Adrenal gland (tissue), 5 donors: ENCODE measurements at regions not wholly inside any gene's neighbourhood (a gene's known extent, or its start where the extent isn't known, plus 50 kb on each side); places are given as distances from the start of the nearest gene placed in this dataset.
A peak's percentile ranks its signal among the peaks of the same experiment; 100 is the strongest.

Experiments used
- POLR2A ChIP-seq, 2 donors: fragments of 450-650 bp; IDR thresholded peaks; one replicate each; pipeline ENCODE4 v1.6.1; 2017; ENCODE audit warnings: antibody characterized with exemption in 2 of 2, mild to moderate bottlenecking in 2 of 2, moderate library complexity in 1 of 2
- TF ChIP-seq, protein P1 (sequence below), 6 experiments: fragments of 450-650 bp in 4 of 6; fragments of 200-600 bp in 2 of 6; sonication (generic) in 1 of 6; IDR thresholded peaks; 1 replicate in 5 of 6; 2 replicates in 1 of 6; pipeline versions ENCODE4 v1.5.1 to v1.8.0; 2016 to 2021; ENCODE audit warnings: antibody characterized with exemption in 6 of 6, mild to moderate bottlenecking in 2 of 6, moderate library complexity in 1 of 6
- donor health status: DM: no; HTN: no; CAD: no.

DNA sequence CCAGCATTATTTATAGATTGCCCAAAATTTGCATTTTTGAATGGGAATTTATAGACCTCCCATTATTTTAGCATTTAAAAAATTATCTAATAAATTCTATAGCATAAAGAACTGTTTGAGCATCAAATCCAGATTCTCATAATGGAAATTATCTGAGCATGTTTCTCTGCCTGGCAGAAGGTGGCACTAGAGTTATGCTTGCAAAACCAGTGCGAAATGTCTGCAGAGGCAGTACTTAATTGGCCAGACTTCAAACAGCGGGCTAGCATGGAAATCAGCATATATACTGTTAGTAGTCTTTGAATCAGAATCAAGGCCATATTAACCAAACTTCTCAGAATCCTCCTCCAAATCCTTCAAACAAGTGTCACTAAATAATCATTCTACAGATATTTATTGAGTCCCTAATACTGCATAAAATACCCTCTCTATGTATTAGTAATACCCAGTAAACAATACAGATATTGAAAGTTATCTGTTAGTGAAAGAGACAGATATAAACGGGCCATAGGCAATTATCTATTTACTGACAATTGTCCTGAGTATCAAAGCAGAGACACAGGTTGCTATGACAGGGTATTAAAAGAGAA is 78.7 kb upstream of the DCLK2 start:
- TF ChIP-seq, protein P1, sequence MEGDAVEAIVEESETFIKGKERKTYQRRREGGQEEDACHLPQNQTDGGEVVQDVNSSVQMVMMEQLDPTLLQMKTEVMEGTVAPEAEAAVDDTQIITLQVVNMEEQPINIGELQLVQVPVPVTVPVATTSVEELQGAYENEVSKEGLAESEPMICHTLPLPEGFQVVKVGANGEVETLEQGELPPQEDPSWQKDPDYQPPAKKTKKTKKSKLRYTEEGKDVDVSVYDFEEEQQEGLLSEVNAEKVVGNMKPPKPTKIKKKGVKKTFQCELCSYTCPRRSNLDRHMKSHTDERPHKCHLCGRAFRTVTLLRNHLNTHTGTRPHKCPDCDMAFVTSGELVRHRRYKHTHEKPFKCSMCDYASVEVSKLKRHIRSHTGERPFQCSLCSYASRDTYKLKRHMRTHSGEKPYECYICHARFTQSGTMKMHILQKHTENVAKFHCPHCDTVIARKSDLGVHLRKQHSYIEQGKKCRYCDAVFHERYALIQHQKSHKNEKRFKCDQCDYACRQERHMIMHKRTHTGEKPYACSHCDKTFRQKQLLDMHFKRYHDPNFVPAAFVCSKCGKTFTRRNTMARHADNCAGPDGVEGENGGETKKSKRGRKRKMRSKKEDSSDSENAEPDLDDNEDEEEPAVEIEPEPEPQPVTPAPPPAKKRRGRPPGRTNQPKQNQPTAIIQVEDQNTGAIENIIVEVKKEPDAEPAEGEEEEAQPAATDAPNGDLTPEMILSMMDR (IDR thresholded peaks at IDR 0.05): peak; percentile 42 to 82 (median 70)
- no peak for TF ChIP-seq POLR2A (IDR thresholded peaks at IDR 0.05)
